Keratinocyte (primary cell): ENCODE measurements at regions not wholly inside any gene's neighbourhood (a gene's known extent, or its start where the extent isn't known, plus 50 kb on each side); places are given as distances from the start of the nearest gene placed in this dataset.

ENCODE experiments used
- DNase-seq: peaks from one replicate; pipeline ENCODE4 v3.0.0-alpha.2; 2011; ENCODE audit warnings: low read depth, missing footprints, low spot score
- FAIRE-seq: peaks from 2 replicates; lab custom pipeline; 2011; peaks lifted over from hg19 to GRCh38; lab: Jason Lieb, UNC
- H2AFZ ChIP-seq: 2 replicates; pipeline ENCODE4 v1.6.0; 2012; ENCODE audit warnings: low read length, control low read depth, inconsistent platforms; ENCODE audit not compliant: control insufficient read depth
- H3K27ac ChIP-seq: 2 replicates; pipeline ENCODE4 v1.5.1; 2011; ENCODE audit warnings: low read length; ENCODE audit not compliant: control insufficient read depth, insufficient read depth
- H3K27me3 ChIP-seq: 3 replicates; pipeline ENCODE4 v1.6.0; 2011; ENCODE audit warnings: low read length; ENCODE audit not compliant: control insufficient read depth, insufficient read depth; ENCODE audit errors: extremely low read depth
- H3K36me3 ChIP-seq, 2 experiments: 2 replicates in 1 of 2; 3 replicates in 1 of 2; pipeline ENCODE4 v1.5.1; 2011; ENCODE audit warnings: low read length in 2 of 2, mild to moderate bottlenecking in 1 of 2; ENCODE audit not compliant: control insufficient read depth in 2 of 2, insufficient read depth in 2 of 2; ENCODE audit errors: extremely low read depth in 1 of 2
- H3K4me1 ChIP-seq: 3 replicates; pipeline ENCODE4 v1.5.1; 2011; ENCODE audit warnings: low read length; ENCODE audit not compliant: control insufficient read depth, insufficient read depth; ENCODE audit errors: extremely low read depth
- H3K4me2 ChIP-seq: 3 replicates; pipeline ENCODE4 v1.6.0; 2011; ENCODE audit warnings: low read depth, low read length; ENCODE audit not compliant: control insufficient read depth, insufficient read depth; ENCODE audit errors: extremely low read depth
- H3K4me3 ChIP-seq, 3 experiments: fragments of 200-600 bp in 1 of 3; sonication (generic) in 1 of 3; 2 replicates in 2 of 3; 3 replicates in 1 of 3; pipeline ENCODE4 v1.5.1; 2011 to 2016; ENCODE audit warnings: low read length in 3 of 3, mild to moderate bottlenecking in 3 of 3, control low read depth in 2 of 3, inconsistent platforms in 1 of 3, low read depth in 1 of 3, mixed read lengths in 1 of 3, mixed run types in 1 of 3, moderate library complexity in 1 of 3; ENCODE audit not compliant: control insufficient read depth in 2 of 3, insufficient read depth in 2 of 3; ENCODE audit errors: extremely low read depth in 1 of 3
- H3K79me2 ChIP-seq: 2 replicates; pipeline ENCODE4 v1.6.0; 2012; ENCODE audit warnings: low read length; ENCODE audit not compliant: control insufficient read depth, insufficient read depth
- H3K9ac ChIP-seq: 3 replicates; pipeline ENCODE4 v1.6.0; 2011; ENCODE audit warnings: low read length; ENCODE audit not compliant: control insufficient read depth, insufficient read depth; ENCODE audit errors: extremely low read depth
- H3K9me1 ChIP-seq: 3 replicates; pipeline ENCODE4 v1.6.0; 2011; ENCODE audit warnings: low read length; ENCODE audit not compliant: control insufficient read depth, insufficient read depth; ENCODE audit errors: extremely low read depth
- H3K9me3 ChIP-seq: 2 replicates; pipeline ENCODE4 v1.5.1; 2012; ENCODE audit warnings: low read depth, low read length; ENCODE audit not compliant: control insufficient read depth
- H4K20me1 ChIP-seq: 3 replicates; pipeline ENCODE4 v1.6.0; 2011; ENCODE audit warnings: low read length; ENCODE audit not compliant: control insufficient read depth, insufficient read depth; ENCODE audit errors: extremely low read depth
- EZH2 ChIP-seq: IDR thresholded peaks from one replicate; pipeline ENCODE4 v1.6.1; 2012; ENCODE audit warnings: inconsistent platforms, mild to moderate bottlenecking, low read length, moderate library complexity
- dilution Hi-C: fragments of 300-500 bp; cut with MboI; formaldehyde crosslinking; loops from one replicate; pipeline ENCODE4 v1.7.0; 2020; ENCODE audit warnings: low sequenced_read_pairs; ENCODE audit not compliant: extremely low pct_ligation_motif_present
- TF ChIP-seq, protein P1 (sequence below), 3 experiments: IDR thresholded peaks in 1 of 3; conservative IDR thresholded peaks in 1 of 3; optimal IDR thresholded peaks in 1 of 3; 2 replicates in 2 of 3; 3 replicates in 1 of 3; pipeline versions ENCODE3 to v1.5.1; 2011; ENCODE audit warnings: low read length in 3 of 3, mild to moderate bottlenecking in 3 of 3, moderate library complexity in 2 of 3, control low read depth in 1 of 3, inconsistent platforms in 1 of 3; ENCODE audit not compliant: insufficient read depth in 2 of 3; ENCODE audit errors: extremely low read depth in 1 of 3

- H3K4me1 ChIP-seq: peaks cover 8% of the 10 kb centered on the region
- H3K4me3 ChIP-seq: no peak overlapping the region
- H3K9ac ChIP-seq: no peak overlapping the region
- no peaks in the 10 kb centered on the region for H3K36me3 ChIP-seq
- dilution Hi-C loops: loop anchor here (25.0 kb wide), 1 partner anchor 294 kb away; no protein-coding TSS in a partner anchor
- no peaks in the 10 kb centered on the region for H3K9me1 ChIP-seq
- TF ChIP-seq, protein P1, sequence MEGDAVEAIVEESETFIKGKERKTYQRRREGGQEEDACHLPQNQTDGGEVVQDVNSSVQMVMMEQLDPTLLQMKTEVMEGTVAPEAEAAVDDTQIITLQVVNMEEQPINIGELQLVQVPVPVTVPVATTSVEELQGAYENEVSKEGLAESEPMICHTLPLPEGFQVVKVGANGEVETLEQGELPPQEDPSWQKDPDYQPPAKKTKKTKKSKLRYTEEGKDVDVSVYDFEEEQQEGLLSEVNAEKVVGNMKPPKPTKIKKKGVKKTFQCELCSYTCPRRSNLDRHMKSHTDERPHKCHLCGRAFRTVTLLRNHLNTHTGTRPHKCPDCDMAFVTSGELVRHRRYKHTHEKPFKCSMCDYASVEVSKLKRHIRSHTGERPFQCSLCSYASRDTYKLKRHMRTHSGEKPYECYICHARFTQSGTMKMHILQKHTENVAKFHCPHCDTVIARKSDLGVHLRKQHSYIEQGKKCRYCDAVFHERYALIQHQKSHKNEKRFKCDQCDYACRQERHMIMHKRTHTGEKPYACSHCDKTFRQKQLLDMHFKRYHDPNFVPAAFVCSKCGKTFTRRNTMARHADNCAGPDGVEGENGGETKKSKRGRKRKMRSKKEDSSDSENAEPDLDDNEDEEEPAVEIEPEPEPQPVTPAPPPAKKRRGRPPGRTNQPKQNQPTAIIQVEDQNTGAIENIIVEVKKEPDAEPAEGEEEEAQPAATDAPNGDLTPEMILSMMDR (optimal IDR thresholded peaks at IDR 0.05 in 1 of 3, IDR thresholded peaks at IDR 0.05 in 1 of 3, conservative IDR thresholded peaks at IDR 0.05 in 1 of 3; ENCODE audit: extremely low read depth in 1 of 3, insufficient read depth in 2 of 3, low read length in 3 of 3): no peak
- TF ChIP-seq EZH2: no peak
- H2AFZ ChIP-seq: no peak overlapping the region
- H3K27me3 ChIP-seq: no peaks in the 10 kb centered on the region
- H3K9me3 ChIP-seq: no peaks in the 10 kb centered on the region
- DNase-seq (no peak), FAIRE-seq (no peak)
- no peaks in the 10 kb centered on the region for H3K79me2 ChIP-seq
- H3K27ac ChIP-seq: no peak overlapping the region
- no peak overlapping the region for H3K4me2 ChIP-seq
- no peaks in the 10 kb centered on the region for H4K20me1 ChIP-seq
Measured at GRCh38 chr6:170130771-170131241, 160.1 kb downstream of the DLL1 start.

GRCh38 chr6:170130201-170130621 is 160.7 kb downstream of the DLL1 start:
- no peaks in the 10 kb centered on the region for H3K9me1 ChIP-seq
- H4K20me1 ChIP-seq: no peaks in the 10 kb centered on the region
- H3K9me3 ChIP-seq: no peaks in the 10 kb centered on the region
- no peak overlapping the region for H3K4me2 ChIP-seq
- dilution Hi-C loops: loop anchor here (25.0 kb wide), 1 partner anchor 293 kb away; no protein-coding TSS in a partner anchor
- no peaks in the 10 kb centered on the region for H3K27me3 ChIP-seq
- H3K4me1 ChIP-seq: peaks cover 11% of the 10 kb centered on the region
- no peak overlapping the region for H2AFZ ChIP-seq
- no peaks in the 10 kb centered on the region for H3K79me2 ChIP-seq
- no peak overlapping the region for H3K27ac ChIP-seq
- no peak overlapping the region for H3K9ac ChIP-seq
- H3K4me3 ChIP-seq: no peak overlapping the region
- H3K36me3 ChIP-seq: no peaks in the 10 kb centered on the region
- no peak for TF ChIP-seq EZH2
- TF ChIP-seq, protein P1 (optimal IDR thresholded peaks at IDR 0.05 in 1 of 3, IDR thresholded peaks at IDR 0.05 in 1 of 3, conservative IDR thresholded peaks at IDR 0.05 in 1 of 3; ENCODE audit: extremely low read depth in 1 of 3, insufficient read depth in 2 of 3, low read length in 3 of 3): no peak
- no peak for DNase-seq
- no peak for FAIRE-seq
